GM21515 (cell line): ENCODE measurements at regions not wholly inside any gene's neighbourhood (a gene's known extent, or its start where the extent isn't known, plus 50 kb on each side); places are given as distances from the start of the nearest gene placed in this dataset.
"Not testable (repeated sequence)": the region's sequence is repeated elsewhere in the genome, so short reads cannot be mapped to it uniquely, and the experiment has no call there.

Experiments used
- ATAC-seq: cut with Tn5 transposase; IDR thresholded peaks from one replicate; pipeline ENCODE4 v1.9.1; 2021; ENCODE audit not compliant: unreplicated experiment

DNA sequence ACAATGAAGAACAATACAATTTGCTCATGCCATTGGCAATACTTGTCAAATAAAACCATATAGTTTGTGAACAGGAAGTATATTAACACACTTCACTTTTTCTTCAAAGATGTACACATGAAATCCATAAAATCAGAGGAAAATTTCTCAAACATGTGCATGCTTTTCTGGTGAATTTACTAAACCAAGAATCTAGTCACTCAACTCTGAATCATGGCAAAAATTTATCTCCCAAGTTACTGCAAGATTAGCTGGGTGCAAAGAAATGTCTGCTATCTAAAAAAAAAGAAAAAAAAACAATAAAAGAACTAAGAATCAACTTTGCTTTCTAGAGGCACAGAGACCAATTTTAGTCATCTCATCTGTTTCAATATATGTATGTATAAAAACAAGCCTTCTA is 419.2 kb downstream of the NR4A2 start:
- no peak for ATAC-seq

DNA sequence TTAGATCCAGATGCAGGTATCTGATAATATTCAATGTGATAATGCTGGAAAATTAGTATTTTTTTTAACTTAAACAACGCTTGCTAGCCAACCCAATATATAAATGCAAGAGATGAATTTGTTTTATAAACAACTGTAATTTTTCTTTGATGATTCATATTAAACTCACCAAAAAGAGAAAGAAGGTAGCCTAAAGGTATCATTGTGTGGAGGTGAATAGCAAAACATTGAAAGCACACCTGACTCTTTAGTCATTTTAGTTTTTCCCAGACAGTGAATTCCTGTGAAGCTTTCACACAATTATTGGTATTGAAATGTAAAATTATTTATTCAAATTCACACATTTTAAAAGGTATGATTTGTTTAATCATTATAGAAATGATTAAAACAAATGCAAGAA is 424.0 kb downstream of the NR4A2 start:
- no peak for ATAC-seq

DNA sequence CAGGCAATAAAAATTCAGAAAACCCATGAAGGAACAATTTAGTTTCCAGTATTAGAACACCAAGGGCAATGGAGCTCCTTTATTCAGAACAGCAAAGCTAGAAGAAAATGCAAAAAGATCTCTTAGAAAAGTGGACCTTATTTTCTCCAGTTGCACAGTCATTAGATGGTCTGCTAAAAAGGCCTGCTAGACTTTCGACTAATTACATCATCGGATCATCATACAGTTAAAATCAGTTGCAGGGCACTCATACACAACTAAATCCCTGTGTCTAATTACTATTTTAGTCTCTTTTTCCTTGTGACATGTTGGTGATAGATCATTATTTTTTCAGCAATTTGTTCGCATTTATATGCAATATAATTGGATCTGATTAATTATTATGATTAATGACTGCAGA is 425.3 kb downstream of the NR4A2 start:
- no peak for ATAC-seq

- no peak for ATAC-seq
Observed at GRCh38 chr2:155905657-155906056, 426.9 kb downstream of the NR4A2 start.

- no peak for ATAC-seq
Observed at GRCh38 chr2:155904720-155905119, 427.8 kb downstream of the NR4A2 start.

DNA sequence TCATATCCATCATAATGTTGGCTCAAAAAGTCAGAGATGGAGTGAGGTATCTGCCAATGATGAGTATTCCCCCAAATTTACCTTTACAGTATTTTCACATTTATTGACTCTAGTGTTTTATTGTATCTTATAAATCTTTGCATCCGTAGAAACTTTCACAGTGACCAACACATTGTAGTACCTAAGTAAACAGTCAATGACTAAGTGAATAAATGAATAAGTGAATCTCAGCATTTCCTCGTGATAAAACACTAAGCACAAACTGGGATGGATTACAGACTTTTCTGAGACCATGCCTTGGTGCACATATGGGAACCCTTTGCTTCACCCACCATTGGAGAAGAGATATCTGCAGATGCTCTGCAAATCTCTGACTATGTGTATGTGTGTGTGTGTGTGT is 429.9 kb downstream of the NR4A2 start:
- ATAC-seq: no peak

DNA sequence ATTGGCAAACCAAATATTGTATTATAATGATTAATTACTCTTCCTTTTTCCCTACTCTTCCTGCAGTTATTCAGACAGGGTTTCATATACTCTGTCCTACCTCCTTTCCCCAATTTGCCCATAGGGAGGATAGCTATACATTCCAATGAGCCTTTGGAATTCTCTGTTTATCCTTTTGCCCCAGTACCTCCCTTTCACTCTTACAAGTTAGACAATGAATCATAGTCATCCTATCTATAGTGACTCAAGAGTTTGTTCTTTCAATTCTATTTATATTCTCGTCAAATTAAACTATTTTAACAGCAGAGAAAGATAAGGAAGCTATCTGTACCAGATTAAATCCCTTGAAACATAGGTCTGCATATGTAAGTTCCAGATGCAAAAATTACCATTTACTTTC is 437.5 kb downstream of the NR4A2 start:
- ATAC-seq: no peak

GRCh38 chr2:155880382-155880781 is 452.1 kb downstream of the NR4A2 start:
- ATAC-seq: not testable (repeated sequence)

DNA sequence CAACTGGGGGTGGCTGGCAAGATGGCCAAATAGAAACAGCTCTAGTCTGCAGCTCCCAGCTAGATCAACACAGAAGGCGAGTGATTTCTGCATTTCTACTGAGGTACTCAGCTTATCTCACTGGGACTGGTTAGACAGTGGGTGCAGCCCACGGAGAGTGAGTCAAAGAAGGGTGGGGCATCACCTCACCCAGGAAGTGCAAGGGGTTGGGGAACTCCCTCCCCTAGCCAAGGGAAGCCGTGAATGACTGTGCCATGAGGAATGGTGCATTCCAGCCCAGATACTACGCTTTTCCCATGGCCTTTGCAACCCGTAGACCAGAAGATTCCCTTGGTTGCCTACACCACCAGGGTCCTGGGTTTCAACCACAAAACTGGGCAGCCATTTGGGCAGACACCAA is 452.6 kb downstream of the NR4A2 start:
- ATAC-seq: not testable (repeated sequence)

DNA sequence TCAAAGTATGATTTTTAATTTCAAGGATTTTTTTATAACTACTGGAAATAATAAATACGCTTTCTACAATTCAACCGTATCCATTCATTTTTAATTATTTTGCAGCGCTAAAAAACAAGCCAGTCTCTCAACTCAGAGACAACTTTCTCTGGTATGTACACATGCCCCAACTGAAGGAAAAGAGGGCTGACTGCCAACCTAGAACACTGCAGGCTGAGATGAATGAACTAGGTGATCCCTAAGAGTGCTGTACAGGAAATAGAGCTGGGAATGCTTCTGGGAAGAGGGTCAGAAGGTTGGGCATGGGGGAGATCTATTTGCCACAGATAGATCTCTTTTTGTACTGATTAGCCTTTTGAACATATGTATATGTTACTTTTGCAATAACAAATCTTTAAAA is 460.1 kb downstream of the NR4A2 start:
- no peak for ATAC-seq

- no peak for ATAC-seq
Observed at GRCh38 chr2:155871940-155872339, 460.6 kb downstream of the NR4A2 start.

DNA sequence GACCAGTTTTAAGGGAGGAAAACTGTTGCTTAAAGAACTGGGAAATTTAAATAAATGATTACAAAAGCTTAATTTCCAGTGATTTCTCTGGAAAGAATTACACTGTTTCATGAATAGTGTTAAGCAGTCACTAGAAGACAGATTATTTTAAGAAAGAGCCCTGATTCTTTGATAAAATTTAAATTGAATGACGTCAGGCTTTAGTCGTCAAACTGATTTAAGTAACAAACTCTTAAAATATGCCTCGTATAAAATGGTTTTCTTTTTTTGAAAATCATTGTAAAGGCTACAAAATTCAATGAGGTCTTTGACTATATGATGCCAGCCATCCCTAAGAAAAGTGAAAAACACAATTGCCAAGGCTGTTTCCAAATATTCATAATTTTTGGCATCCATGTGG is 465.0 kb downstream of the NR4A2 start:
- no peak for ATAC-seq

DNA sequence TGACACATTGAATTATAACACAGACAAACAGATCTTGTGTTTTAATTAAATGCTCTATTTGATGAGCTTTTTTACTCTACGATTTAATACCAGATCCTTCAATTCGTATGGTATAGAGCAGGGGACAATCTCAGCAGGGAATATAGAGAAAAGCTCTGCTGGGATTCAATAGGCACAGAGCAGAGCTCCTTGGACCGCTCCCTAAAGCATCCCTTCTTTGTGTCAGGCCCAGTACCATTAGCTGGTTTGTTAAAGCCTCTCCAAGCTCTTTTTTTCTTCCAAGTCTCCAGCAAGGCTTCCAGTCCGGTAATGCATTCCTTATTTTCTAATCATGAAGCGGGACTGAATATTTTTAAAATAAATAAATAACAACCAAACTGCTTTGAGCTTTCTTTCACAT is 466.0 kb downstream of the NR4A2 start:
- ATAC-seq: no peak

DNA sequence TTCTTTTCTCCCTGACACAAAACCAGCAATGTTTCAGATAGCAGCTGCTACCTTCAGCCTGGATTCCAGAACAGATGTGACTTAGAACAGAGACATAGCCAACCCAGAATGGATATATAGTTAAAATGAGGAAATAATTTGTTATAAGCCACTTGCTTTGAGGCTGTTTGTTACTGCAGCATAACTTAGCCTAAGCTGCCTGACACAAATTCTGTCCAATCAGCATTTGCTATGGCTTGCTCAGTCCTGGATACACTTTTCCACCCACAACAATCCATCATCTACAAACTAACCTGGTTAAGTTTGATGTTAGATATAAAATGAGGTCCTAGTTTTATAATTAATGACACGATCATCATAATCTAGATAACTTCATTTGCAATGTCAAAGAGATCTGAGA is 480.4 kb downstream of the NR4A2 start:
- ATAC-seq: no peak

- ATAC-seq: no peak
Observed at GRCh38 chr2:155846259-155846658, 486.3 kb downstream of the NR4A2 start.

- no peak for ATAC-seq
Observed at GRCh38 chr2:155844461-155844860, 488.1 kb downstream of the NR4A2 start.

- no peak for ATAC-seq
Observed at GRCh38 chr2:155842103-155842502, 490.4 kb downstream of the NR4A2 start.

GRCh38 chr2:155841442-155841841 is 491.1 kb downstream of the NR4A2 start:
- ATAC-seq: no peak

DNA sequence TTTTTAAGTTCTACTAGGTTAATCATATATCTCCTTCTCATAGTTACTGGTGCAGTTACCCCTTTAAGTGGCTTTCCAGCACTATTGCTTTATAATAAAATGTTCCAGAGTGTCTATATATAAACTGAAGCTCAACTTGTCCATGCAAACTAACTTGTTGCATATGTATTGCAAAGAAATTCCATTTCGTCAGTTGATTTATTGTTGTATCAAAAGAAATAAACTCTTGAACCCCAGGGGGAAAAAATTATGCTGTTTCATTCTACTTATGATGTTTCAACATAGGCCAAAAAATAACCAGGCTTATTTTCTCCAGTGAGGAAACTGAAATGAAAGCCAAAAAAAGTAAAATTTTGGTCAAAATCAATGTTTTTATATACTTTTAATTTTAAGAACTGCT is 491.9 kb downstream of the NR4A2 start:
- ATAC-seq: no peak

GRCh38 chr2:155839991-155840390 is 492.5 kb downstream of the NR4A2 start:
- no peak for ATAC-seq

- ATAC-seq: no peak
Observed at GRCh38 chr2:155839436-155839835, 493.1 kb downstream of the NR4A2 start.

GRCh38 chr2:155836439-155836838 is 496.1 kb downstream of the NR4A2 start:
- no peak for ATAC-seq

DNA sequence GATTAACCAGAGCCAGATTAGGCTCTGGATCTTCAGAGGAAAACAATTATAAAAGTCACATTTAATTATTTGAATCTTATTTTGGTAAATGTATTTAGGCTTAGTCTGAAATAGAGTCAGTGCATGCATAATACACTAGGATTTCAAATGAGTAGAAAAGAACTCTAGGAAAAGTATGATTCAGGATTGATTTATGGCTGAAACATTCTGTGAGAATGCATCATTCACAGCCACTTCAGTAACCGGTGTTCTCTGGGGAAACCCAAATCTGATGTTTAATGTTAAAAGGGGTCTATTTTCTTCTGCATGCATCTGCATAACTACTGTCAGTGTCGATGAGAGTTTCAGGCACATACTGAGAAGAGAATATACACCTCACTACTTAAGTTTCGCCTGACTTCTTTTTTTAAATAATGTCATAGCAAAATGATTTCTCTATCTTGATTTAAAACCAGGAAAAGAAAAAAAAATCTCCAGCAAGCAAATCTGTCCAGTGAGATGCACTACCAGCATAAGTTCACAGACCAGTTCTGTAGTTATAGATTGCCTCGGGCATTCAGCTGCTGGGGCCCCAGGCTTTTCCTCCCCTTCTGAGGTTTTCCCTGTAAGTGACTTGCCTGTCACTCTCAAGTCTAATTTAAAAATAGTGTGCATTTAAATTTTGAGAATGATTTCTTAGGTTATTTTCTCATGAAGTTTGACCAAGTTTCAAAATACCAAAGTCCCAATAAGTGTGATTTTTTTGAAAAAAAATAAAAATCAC is 501.5 kb downstream of the NR4A2 start:
- no peak for ATAC-seq
